GM19452 (cell line): ENCODE measurements at regions not wholly inside any gene's neighbourhood (a gene's known extent, or its start where the extent isn't known, plus 50 kb on each side); places are given as distances from the start of the nearest gene placed in this dataset.
"Not testable (repeated sequence)": the region's sequence is repeated elsewhere in the genome, so short reads cannot be mapped to it uniquely, and the experiment has no call there.

ENCODE experiments used
- ATAC-seq: cut with Tn5 transposase; IDR thresholded peaks from one replicate; pipeline ENCODE4 v1.9.1; 2021; ENCODE audit not compliant: unreplicated experiment

DNA sequence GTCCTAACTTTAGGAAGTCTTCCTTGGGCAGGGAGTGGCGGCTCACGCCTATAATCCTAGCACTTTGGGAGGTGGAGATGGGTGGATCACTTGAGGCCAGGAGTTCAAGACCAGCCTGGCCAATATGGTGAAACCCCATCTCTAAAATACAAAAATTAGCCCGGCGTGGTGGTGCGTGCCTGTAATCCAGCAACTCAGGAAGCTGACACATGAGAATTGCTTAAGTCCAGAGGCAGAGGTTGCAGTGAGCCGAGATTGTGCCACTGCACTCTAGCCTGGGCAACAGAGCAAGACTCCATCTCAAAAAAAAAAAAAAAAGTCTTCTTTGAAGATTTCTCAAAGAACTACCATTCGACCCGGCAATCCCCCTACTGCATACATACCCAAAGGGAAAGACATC, 50.0 kb upstream of the GPCPD1 start:
- ATAC-seq = not testable (repeated sequence)
